ENCODE measurements at regions not wholly inside any gene's neighbourhood (a gene's known extent, or its start where the extent isn't known, plus 50 kb on each side); places are given as distances from the start of the nearest gene placed in this dataset.
A peak's percentile ranks its signal among the peaks of the same experiment; 100 is the strongest.

GRCh38 chr16:79437764-79438751 is 162.5 kb downstream of the MAF start:
- no peak for DNase-seq

DNA sequence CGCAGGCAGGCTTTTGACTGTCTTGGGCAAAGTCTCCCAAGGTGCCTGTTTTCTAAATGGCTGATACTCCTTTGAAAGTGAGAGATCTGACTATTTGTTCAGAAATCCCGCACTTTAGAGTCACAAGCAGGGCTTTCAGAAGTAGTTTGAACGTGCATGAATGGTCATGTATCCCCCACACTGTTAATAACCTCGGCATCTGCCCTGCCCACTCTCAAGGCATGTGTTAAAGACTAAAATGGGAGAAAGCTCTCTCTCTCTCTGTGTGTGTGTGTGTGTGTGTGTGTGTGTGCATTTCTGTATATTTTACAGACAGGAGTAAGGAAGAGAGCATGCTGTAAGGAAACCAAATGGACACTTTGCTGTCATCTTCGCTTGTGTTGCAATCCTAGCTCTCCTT is 163.7 kb downstream of the MAF start:
- no peak for DNase-seq

DNA sequence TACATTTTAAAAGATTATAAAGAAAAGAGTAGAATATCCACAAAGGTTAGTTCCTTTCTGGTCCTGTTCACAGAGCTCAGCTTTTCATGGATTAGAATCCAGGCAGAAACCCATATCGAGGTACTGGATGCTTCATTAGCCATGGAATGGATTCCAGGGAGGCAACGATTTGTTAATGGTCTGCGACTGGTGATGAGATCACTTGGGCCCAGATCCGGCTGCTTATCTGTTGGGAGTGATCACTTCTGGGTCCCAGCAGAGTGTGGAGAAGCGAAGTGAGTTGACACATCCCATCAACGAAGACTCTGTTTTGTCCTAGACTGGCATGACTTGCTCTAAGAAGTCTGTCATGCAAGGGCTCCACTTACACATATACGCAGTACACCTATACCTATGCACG is 165.8 kb downstream of the MAF start:
- no peak for DNase-seq

- DNase-seq, result no peak
Observed at GRCh38 chr16:79434092-79434491, 166.4 kb downstream of the MAF start.

GRCh38 chr16:79431923-79432322 is 168.6 kb downstream of the MAF start:
- DNase-seq, result no peak

GRCh38 chr16:79430191-79430678 is 170.3 kb downstream of the MAF start:
- no peak for DNase-seq

GRCh38 chr16:79429381-79430190 is 171.0 kb downstream of the MAF start:
- DNase-seq, result no peak

GRCh38 chr16:79426663-79427062 is 173.9 kb downstream of the MAF start:
- no peak for DNase-seq

- no peak for DNase-seq
Observed at GRCh38 chr16:79422064-79422463, 178.5 kb downstream of the MAF start.

DNA sequence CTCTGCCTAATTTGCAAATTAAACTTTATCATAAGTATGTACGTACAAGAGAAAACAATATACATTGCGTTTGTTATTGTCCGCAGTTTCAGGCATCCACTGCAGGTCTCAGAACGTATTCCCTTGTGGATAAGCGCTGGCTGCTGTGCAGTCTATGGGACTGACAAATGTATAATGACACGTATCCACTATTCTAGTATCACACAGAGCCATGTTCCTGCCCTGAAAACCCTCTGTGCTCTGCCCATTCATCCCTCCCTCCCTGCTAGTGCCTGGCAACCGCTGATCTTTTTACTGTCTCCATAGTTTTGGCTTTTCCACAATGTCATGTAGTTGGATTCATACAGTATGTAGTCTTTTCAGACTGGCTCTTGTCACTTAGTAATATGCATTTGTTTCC is 179.4 kb downstream of the MAF start:
- no peak for DNase-seq

DNA sequence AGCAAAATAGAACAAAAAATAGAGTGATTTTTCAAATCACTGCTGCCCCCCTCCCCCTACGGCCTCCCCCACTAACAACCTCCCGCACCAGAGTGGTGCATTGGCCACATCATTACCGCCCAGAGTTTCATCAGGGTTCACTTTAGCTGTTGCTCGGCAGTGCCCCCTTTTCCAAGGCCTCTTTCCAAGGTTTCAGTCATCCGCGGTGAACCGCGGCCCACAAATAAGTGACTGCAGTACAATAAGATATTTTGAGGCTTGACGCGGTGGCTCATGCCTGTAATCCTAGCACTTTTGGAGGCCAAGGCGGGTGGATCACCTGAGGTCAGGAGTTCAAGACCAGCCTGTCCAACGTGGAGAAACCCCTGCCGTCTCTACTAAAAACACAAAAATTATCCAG is 180.0 kb downstream of the MAF start:
- DNase-seq, result no peak

DNA sequence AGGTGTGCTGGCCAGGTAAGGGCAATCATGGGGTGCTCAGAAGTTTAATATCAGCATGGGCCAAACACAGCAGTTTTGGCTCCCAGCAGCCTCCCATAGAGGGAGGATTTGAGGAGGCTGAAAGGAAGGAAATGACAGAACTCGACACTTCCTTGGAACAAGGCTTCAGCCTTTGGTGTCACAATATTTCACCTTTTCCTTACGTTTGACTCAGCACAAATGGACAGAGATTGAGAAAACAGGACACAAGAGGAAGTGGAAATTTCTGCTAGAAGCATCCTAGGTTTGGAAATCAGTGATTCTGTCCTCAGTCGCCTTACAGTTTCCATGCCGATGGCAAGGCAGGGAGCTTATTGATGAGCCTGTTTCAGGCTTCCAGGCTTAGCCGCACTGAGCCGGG is 181.4 kb downstream of the MAF start:
- no peak for DNase-seq

DNA sequence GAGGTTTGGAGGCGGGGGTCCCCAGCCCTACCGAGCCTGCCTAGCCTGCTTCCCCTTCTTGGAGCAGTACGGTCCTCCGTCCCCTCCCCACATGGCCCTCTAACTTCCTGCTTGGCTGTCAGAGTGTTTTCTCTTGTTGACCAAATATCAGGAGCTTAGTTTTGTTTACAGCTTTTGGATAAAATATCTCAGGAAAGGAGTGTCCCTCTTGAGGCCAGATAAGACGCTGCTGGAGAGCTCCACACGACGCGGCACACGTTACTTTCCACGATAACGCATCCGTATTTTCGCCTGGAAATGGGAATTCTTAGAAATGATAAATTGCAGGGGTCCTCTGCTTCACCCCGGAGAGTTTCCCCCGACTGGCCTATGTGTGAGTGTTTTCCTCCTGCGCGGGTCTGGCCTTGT is 182.9 kb downstream of the MAF start:
- DNase-seq, result no peak

DNA sequence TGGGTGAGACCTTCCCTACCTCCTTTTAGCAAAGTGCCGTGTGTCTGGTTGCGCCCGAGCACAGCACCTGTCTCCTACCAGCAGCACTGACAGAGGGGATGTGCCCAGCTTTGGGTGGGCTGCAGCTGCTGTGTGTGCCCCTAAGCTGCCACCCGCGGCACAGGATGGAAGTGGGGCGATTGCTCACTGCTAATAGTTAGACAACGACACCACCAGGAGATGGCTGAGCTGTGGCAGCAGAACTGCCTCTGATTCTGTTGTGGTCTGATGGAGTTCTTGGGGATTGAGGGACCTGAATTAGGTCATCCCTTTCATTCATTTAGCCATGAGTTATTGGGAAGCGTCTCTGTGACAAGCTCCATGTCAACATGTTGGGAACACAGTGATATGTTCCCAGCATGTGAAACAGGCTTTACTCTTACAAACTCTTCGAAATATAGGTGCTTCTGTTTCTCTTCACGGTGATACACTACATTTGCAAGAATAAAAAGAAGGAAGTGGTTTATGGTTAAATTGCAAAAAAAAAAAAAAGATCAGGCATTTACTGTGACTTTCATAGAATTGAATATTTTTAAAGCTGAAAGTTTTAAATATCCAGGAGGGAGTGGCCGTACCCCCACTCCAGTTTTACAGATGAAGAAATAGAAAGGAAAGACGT is 184.4 kb downstream of the MAF start:
- peak in 1 of 2 donors; percentile 11 for DNase-seq

- DNase-seq, result no peak
Observed at GRCh38 chr16:79412783-79413225, 187.7 kb downstream of the MAF start.

DNA sequence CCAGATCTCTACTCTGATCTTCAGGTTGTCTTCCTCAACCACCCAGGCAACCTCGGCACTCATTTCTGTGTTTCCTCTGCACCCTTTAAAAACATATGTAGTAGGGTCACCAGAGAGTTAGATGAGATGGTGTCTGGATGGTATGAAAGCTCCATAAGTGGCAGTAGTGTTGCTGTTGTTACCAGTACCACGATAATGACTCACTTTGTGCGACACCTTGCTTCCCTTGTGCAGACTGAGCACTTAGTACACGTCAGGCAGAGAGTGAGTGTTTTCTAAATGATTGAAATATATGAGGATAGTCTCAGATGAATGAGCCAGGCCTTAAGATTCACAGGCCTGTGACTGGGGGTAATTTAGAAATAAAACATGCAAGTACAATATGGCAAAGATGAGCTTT is 188.7 kb downstream of the MAF start:
- no peak for DNase-seq

DNA sequence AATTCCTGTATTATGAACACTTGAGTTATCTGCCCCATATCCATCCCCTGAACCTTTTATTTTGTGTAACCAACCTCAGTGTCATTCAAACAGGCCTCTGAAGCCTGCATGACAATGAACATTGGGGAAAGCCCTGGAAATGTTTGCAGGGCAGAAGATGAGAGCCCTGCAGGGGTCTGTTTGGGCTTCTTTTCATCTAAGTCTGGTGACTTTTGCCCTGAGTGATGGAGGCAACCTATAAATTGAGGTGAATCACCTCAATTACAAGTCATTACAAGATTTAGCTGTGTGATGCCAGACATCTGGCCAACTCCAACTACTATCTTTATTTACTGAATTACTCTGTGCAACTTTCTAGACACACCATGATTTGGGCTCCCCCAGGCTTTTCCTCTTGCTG is 189.2 kb downstream of the MAF start:
- DNase-seq, result no peak

DNA sequence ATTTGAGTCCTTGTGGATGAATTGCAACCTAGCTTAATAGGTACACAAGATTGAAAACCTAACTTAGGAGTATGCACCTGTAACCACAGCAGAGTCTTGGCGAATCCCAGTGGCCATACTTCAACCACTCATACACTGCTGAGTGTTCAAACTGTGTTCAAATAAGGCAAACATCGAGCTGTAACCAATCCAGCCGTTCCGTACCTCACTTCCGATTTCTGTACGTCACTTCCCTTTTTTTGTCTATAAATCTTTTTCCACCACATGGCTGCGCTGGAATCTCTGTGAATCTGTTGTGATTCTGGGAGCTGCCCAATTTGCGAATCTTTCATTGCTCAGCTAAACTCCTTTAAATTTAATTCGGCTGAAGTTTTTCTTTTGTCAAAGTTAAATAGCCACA is 190.6 kb downstream of the MAF start:
- no peak for DNase-seq

DNA sequence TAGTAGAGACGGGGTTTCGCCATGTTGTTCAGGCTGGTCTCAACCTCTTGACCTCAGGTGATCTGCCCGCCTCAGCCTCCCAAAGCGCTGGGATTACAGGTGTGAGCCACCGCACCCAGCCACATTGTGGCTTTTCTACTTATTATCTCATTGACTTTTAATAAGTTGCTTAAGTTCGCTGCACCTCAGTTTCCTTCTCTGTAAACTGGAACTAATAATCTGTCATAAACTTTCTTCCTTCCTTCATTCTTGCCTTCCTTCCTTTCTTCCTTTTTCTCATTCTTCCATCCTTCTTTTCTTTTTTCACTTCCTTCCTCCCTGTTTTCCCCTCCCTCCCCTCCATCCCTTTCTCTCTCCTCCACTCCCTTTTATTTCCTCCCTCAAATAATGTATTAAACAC is 192.2 kb downstream of the MAF start:
- DNase-seq, result no peak

DNA sequence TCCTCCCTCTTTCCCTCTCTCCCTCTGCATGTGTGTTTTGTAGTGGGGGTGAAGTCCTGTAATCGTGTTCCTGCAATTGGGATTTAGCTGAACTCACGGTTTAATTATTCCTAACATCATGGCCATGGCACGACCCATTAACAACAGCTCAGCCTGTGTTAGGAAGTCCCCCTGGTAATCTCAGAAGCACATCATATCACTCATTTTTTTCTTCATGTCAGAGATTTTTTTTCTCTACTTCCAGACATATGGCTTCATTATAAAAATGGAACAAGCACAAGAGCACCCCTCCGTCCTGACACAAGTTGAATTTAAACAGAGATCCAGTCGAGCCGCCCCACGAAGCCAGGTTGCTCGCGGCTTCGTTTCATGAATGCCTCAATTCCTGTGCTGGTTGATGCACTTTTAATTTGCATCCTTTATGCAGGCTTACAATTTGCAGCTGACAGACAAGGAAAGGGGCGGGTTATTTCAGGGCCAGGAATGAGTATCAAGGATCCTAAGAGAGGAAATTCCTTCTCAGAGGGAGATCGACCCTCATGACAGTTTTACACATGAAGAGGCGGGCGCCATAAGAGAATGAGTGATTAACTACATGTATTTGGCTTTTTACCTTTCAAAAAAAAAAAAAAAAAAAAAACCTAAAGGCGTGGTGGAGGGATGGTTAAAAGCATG is 192.9 kb downstream of the MAF start:
- no peak for DNase-seq

- no peak for DNase-seq
Observed at GRCh38 chr16:79407005-79407404, 193.5 kb downstream of the MAF start.

- DNase-seq, result no peak
Observed at GRCh38 chr16:79404571-79404970, 196.0 kb downstream of the MAF start.

DNA sequence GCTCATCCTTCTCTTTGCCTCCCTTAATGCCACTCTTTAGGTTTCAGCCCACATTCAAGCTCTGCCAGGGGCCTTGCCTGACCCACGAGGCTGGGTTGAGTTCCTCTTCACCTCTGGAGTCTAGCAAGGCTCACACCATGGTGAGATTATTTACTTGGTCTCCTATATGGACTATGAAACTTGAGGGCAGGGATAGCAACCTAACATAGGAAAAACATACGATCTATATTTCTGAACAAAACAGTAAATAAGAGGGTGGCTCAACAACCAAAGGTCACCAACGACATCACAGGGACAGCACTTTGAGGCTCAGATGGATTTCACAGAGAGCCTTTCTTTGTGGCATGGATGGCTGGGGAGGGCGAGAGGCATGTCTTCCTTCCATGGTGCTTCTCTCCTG is 197.0 kb downstream of the MAF start:
- DNase-seq, result no peak
